GM19328 (cell line): ENCODE measurements at regions not wholly inside any gene's neighbourhood (a gene's known extent, or its start where the extent isn't known, plus 50 kb on each side); places are given as distances from the start of the nearest gene placed in this dataset.
"Not testable (repeated sequence)": the region's sequence is repeated elsewhere in the genome, so short reads cannot be mapped to it uniquely, and the experiment has no call there.

Experiments
- ATAC-seq: cut with Tn5 transposase; IDR thresholded peaks from one replicate; pipeline ENCODE4 v1.9.1; 2021; ENCODE audit warnings: mild to moderate bottlenecking, moderate library complexity; ENCODE audit not compliant: unreplicated experiment

GRCh38 chr3:181610083-181610972 is 101.4 kb upstream of the SOX2 start:
- no peak for ATAC-seq

GRCh38 chr3:181609030-181609767 is 102.5 kb upstream of the SOX2 start:
- no peak for ATAC-seq

GRCh38 chr3:181604267-181604666 is 107.5 kb upstream of the SOX2 start:
- no peak for ATAC-seq

- ATAC-seq = no peak
Measured at GRCh38 chr3:181596126-181596525, 115.6 kb upstream of the SOX2 start.

GRCh38 chr3:181590939-181591338 is 120.8 kb upstream of the SOX2 start:
- ATAC-seq = not testable (repeated sequence)

GRCh38 chr3:181582619-181583018 is 129.1 kb upstream of the SOX2 start:
- ATAC-seq = no peak

GRCh38 chr3:181581656-181582055 is 130.1 kb upstream of the SOX2 start:
- ATAC-seq = no peak

GRCh38 chr3:181578743-181579142 is 133.0 kb upstream of the SOX2 start:
- no peak for ATAC-seq

- ATAC-seq = no peak
Measured at GRCh38 chr3:181572432-181572831, 139.3 kb upstream of the SOX2 start.

- no peak for ATAC-seq
Measured at GRCh38 chr3:181570472-181570871, 141.3 kb upstream of the SOX2 start.

- no peak for ATAC-seq
Measured at GRCh38 chr3:181569356-181569940, 142.3 kb upstream of the SOX2 start.

- ATAC-seq = no peak
Measured at GRCh38 chr3:181568693-181569092, 143.0 kb upstream of the SOX2 start.

- ATAC-seq = no peak
Measured at GRCh38 chr3:181568248-181568647, 143.5 kb upstream of the SOX2 start.

GRCh38 chr3:181567311-181568075 is 144.2 kb upstream of the SOX2 start:
- ATAC-seq = no peak

GRCh38 chr3:181565416-181565815 is 146.3 kb upstream of the SOX2 start:
- ATAC-seq = no peak

GRCh38 chr3:181564222-181564621 is 147.5 kb upstream of the SOX2 start:
- no peak for ATAC-seq

- no peak for ATAC-seq
Measured at GRCh38 chr3:181561139-181562031, 150.3 kb upstream of the SOX2 start.

- ATAC-seq = no peak
Measured at GRCh38 chr3:181558870-181559269, 152.9 kb upstream of the SOX2 start.

- no peak for ATAC-seq
Measured at GRCh38 chr3:181555681-181556080, 156.0 kb upstream of the SOX2 start.

GRCh38 chr3:181554233-181554765 is 157.4 kb upstream of the SOX2 start:
- ATAC-seq = no peak
